Posterior vena cava (tissue), 2 donors: ENCODE measurements at regions not wholly inside any gene's neighbourhood (a gene's known extent, or its start where the extent isn't known, plus 50 kb on each side); places are given as distances from the start of the nearest gene placed in this dataset.
"Not testable (repeated sequence)": the region's sequence is repeated elsewhere in the genome, so short reads cannot be mapped to it uniquely, and the experiment has no call there.

Experiments
- DNase-seq: peaks from one replicate; pipeline ENCODE4 v3.0.0-alpha.2; 2020; ENCODE audit warnings: low spot score
- intact Hi-C, 2 donors: fragments of 100-400 bp; cut with DNase I; formaldehyde crosslinking; loops; one replicate each; pipeline versions ENCODE4 v1.14.1 to v1.14.2; 2022 to 2023
- donor health status: DM: yes; HTN: yes; CAD: no.
- donor health status: DM: yes; HTN: yes; CAD: no.

DNA sequence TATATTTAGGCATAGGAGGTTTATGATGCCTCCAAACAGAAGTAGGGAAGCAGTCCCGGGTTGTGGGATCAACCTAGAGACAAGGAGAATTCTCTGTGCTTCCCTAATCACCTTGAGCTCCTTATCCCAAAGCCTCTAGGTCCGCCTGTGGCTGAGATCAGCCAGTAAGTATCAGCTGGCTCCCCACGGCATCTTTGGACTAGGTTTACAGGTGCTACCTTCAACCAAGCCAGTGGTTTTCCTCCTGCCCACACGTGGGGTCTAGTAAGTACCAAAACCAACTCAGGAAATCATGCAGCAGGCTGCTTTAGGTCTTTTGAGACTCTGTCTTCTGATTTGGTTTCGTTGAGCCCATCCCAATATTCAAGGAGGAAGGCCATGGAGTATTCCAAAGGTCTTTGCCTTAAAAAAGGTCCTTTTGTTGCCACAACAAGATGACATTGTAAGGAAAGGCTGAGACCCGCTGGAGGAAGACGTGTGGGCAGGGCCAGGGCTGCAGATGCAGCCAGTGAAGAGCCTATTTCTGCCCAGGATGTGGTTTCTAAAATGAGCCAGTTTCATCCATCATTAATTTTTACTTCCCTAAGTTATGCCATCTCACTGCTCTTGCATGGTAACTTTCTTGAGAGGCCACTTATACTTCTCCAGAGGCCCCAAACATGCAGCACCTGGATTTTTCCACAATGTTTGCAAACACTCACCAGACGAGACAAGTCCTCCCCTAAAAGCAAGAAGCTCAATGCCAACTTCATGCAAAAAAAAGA is 248.7 kb downstream of the RNF152 start:
- intact Hi-C loops = no loop called here
- no peak for DNase-seq

DNA sequence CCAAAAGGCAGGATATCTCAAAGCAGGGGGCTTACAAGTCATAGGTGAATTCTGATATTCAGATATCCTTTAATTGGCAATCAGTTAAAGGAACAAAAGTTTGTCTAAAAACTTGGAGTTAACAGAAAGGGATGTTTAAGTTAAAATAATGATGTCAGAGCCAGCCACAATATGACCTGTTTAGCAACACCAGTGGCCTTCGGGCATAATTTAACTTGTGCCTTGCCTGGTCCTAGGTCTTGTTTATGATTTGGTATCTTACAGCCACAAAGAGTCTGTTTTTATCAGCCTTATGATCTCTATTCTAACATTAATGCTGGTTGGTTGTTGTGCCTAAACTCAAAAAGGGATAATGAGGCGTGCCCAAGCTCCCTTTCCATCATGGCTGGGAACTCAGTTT is 252.9 kb downstream of the RNF152 start:
- no peak for DNase-seq
- intact Hi-C loops = loop anchor here (5.0 kb wide), 2 partner anchors 252 to 492 kb away; partner anchors contain the start of gene RNF152 (in 2 of the 2)

DNA sequence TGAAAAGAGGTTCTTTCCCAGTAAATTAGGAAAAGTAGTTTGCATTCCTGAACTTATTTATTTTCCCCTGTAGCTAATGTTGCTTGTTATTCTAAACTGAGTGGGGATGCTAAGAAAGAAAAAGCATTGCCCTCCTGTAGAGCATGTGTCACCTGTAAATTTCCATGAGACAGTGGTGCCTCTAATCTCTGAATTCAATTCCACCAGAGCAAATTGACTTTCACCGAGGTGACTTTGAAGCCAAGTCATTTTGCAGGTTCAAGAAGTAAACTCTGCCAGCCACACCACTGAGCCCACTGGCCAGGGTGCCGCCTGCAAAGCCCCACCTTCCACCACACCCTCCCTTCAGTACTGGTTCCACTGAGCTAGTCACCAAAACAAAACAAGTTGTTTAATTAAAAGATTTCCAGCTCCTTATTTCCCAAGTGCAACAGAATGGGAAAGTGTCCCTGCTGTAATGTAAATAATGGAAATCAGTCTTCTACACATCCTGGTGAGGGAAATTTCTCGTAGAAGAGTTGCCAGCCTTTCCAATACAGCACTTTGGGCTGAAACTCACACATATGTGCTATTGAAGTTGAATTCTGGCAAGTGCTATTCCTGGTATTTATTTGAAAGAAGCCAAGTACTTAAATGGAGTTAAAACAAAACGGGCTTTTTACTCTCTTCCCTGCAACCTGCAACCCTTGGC is 254.8 kb downstream of the RNF152 start:
- intact Hi-C loops = loop anchor here (5.0 kb wide), 2 partner anchors 254 to 494 kb away; partner anchors contain the start of gene RNF152 (in 2 of the 2)
- no peak for DNase-seq

DNA sequence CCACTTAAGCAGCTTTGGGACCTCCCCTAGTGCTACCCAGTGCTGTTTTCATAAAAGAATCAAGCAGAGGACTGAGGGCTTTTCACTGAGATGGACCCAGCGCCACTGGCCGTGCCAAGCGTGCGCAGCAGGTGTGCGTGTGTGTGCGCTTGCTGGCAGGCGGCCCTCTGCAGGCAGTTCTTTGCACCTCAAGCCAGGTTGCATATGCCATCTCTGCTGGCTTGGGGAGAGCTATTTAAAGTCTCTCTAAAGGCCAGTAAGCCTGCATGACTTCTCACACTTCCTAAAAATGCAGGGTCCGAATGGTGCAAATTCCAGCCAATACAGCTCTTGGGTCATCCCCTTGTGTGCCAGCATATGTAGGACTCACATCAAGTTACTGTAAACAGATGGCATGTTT is 255.5 kb downstream of the RNF152 start:
- intact Hi-C loops = loop anchor here (5.0 kb wide), 2 partner anchors 255 to 495 kb away; partner anchors contain the start of gene RNF152 (in 2 of the 2)

DNA sequence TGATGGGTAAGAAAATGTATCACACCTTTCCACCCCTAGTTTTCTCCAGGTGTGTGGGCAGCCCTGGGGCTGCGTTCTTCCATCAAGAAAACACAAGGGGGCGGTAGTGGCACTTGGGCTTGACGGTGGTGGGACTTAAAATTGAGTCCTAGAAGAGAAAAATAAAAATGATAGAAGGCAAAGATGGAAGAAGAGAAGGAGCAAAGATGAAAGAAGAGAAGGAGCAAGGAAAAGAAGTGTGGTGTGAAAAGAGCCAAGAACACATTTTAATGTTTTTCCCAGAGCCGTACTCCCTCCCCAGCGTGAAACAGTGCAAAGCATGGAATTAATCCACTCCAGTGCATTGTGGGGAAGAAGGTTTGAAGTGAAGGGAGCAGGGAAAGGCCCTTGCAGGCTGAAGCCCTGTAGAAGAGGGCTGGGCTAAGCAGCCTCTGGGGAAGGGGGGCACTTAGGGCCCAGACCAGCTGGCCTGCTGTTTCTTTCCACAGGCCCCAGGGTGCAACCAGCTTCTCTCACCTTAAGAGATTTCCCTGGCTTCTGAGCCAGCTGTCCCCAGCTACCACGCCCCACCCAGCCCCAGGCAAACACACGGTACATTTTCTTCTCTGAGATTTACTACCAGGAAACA is 256.8 kb downstream of the RNF152 start:
- intact Hi-C loops = loop anchor here (5.0 kb wide), 2 partner anchors 256 to 496 kb away; partner anchors contain the start of gene RNF152 (in 2 of the 2)
- DNase-seq = no peak

More for the DNA sequence above, 255.5 kb downstream of the RNF152 start:
- no peak for DNase-seq

DNA sequence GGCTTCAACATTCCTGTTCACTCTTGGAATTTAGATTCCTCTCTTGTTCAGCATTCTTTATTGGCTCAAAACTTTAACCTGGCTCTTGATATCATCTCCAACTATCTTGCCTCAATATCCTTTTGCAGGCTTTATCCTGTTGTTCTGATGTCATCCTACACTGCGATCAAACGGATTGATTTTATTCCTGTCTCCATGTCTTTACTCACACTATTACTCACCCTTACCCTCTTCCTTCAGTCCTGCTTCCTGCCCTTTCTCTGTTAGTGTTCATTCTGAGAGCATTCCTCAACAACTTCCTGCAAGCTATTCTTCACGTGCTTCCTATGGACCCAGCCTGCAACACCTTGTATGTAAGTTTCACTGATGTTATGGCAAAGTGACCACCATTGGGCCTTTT is 264.7 kb downstream of the RNF152 start:
- DNase-seq = no peak
- intact Hi-C loops = no loop called here

DNA sequence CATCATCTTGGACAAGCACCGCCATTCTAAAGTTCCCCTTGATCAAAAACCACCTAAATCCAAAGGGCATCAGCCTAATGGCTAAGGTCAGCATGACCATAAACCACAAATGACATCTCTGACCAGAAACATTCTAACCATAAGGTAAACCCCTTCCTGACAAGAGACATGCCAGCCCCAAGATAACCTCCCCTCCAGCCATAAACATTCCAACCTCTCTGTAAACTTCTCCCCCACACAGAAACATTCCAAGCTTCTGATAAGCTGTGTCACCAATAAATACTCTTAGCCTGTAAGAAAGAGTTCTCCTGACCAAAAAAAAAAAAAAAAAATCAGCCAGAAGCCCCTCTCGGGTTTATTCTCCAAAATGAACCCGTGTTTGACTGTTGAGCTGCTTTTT is 268.2 kb downstream of the RNF152 start:
- intact Hi-C loops = loop anchor here in 1 of 2 donors (5.0 kb wide), 1 partner anchor 407 kb away; no protein-coding TSS in a partner anchor
- DNase-seq = not testable (repeated sequence)

DNA sequence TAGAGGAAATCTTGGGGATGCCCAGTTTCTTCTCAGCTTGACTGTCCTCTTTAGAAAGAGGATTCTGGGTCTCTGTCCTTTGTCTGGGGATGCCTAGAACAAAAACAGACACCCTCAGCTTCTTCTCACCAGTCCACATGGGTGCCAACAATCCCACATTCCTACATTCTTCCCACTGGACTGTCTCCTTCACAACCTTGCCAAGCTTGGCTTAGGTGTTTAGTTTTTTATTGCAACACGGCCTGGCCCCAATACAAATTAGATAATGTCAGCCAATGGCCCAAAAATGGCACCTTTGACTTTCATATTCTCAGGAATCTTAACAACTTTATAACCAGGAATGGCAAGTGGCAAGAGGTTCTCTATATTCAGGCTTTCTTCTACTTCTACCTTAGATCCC is 273.0 kb downstream of the RNF152 start:
- intact Hi-C loops = loop anchor here in 1 of 2 donors (5.0 kb wide), 1 partner anchor 402 kb away; no protein-coding TSS in a partner anchor
- no peak for DNase-seq

DNA sequence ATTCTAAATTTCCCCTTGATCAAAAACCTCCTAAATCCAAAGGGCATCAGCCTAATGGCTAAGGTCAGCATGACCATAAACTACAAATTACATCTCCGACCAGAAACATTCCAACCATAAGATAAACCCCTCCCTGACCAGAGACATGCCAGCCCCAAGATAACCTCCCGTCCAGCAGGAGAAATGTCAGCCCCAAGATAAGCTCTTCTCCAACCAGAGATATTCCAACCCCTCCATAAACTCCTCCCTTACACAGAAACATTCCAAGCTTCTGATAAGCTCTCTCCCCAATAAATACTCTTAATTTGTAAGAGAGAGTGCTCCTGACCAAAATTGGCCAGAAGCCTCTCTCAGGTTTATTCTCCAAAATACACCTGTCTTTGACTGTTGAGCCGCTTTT is 274.0 kb downstream of the RNF152 start:
- DNase-seq = no peak
- intact Hi-C loops = no loop called here

DNA sequence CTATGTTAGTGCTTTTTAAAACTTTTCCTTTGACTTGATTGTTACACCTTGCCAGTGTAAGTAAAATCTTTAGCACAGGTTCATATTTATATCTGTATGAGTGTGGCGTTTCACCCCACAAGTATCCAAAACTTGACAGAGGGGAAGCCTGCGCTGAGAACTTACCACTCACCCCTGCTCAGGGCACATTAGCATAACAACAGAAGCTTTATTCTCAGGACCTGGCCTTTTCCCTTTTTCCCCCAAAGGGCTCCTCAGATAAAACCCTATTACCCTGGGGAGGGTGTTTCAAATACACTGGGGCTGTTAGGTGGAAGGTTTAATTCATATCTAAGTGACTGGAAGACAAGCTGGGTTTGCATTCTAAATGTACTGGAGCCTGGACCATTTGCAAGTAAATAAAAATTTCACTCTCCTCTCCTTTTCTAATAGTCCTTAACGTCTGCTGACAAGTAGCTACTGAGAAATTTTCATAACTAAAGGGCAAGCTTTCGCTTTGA is 276.6 kb downstream of the RNF152 start:
- DNase-seq = no peak

DNA sequence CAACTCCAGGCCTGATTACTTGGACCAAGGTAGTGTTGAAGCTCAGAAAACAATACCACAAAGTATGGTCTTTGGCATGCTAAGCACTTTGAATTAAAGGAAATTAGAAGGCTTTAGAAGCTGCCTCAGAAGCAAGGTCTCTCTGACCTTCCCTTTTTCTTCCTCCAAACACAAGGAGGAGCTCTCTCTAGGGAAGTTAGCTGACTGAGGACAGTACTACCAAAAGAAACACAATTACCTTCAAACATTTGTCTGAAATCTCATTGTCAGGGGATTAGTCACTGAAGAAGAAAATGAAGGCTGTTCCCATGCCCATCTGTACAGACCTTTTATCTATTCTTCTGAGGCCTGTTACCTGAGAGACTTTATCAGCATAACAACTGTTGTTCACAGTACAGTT is 279.3 kb downstream of the CDH20 start:
- no peak for DNase-seq
- intact Hi-C loops = no loop called here

More for the DNA sequence above, 276.6 kb downstream of the RNF152 start:
- intact Hi-C loops = no loop called here

DNA sequence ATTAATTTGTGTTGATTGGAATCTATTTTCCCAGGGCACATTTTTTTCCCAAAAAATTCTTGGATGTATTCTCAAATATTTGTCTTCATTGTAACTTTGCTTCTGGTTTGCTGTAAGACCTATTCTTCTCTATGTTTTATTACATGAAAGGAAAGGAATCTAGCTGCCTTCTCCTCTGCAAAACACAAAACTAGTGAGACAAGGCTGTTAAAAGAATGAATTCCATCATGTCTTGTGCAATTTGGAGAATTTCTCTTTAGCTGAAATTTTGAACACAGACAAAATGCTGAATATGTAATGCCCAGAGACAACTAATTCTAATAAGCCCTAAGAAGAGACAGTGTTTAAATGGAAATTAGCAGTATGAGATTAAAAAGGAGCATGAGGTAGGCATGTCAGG is 275.9 kb downstream of the CDH20 start:
- no peak for DNase-seq
- intact Hi-C loops = no loop called here

DNA sequence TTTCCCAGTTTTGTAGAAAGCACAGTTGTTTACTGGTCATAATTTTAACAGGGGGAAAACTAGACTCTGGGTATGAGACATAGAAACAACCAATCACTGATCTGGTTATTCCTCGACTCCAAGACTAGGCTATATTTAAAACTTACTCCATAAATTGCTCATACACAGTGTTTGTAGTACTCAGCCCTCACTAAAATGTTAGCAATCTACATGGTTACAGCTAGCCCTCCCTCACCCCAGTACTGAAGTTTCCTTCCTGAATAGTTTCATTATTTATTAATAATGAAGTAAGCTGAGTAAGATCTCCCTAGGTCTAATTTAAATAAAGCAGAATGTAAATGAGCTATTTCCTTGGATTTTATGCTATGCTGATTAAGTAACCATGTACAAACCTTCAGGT is 275.1 kb downstream of the CDH20 start:
- intact Hi-C loops = no loop called here
- DNase-seq = no peak

DNA sequence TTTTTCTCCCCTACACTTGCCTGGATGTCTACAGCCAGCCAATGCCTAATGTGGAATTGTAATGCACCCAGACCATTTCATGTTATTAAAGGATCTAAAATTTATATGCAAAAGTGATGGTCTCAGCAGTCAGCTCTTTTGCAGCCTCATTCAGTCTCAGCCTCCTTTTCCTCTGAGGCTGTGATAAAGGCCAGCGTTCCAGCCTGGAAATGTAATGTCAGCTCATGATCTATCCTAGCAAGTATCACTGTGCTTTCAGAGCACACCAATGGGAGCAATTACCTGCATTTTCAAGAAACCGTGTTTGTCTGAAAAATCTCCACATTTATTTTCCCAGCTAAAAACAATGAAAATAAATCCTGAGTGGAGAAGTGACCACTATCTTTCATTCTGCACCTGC is 274.6 kb downstream of the CDH20 start:
- DNase-seq = no peak
- intact Hi-C loops = no loop called here

DNA sequence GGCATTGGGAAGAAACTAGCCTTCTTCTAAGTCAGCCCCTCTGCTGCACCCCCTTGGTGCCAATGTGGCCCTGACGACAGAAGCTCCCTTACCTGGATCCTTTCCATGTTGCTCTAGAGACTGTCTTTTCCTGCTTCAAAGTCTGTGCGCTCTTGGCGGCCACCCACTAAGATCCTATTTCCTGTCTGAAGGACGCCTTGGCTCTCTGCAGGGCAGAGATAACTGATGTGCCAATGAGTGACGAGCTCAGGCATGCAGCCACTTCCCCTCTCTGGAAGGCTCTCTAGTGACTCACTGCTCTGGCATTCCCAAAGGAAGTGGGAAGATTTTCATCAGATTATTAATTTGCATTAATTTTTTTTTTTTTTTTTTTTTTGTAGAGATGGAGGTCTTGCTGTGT is 273.5 kb downstream of the CDH20 start:
- intact Hi-C loops = no loop called here
- peak; percentile 94 for DNase-seq

DNA sequence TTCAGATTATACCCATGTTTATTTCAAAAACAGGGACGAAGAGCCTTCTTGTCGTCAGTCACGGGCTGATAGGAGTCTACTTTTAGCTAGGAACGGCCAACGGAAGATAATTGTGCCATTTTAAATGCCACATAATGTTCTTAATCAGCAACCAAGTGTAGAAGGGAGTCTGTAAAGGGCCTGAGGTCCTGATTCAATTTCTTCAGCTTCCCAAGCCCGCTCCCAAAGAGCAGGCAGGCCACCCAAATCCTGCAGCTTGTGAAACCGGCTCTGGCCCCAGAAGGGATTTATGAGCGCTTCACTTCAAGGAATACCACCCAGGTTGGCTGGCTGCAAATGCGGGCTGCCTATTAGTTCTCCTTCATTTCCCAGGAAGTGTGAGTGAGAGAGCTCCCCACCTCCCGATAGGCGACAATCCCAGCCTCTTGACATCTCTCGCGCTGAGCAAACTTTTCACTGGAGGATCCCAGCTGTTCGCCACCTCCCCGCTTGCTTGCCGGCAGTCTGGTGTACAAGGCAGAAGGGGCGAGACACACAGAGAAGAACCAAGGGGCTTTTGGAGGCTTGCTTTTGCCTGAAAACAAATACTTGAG is 272.9 kb downstream of the CDH20 start:
- DNase-seq = peak; percentile 83
- intact Hi-C loops = no loop called here

DNA sequence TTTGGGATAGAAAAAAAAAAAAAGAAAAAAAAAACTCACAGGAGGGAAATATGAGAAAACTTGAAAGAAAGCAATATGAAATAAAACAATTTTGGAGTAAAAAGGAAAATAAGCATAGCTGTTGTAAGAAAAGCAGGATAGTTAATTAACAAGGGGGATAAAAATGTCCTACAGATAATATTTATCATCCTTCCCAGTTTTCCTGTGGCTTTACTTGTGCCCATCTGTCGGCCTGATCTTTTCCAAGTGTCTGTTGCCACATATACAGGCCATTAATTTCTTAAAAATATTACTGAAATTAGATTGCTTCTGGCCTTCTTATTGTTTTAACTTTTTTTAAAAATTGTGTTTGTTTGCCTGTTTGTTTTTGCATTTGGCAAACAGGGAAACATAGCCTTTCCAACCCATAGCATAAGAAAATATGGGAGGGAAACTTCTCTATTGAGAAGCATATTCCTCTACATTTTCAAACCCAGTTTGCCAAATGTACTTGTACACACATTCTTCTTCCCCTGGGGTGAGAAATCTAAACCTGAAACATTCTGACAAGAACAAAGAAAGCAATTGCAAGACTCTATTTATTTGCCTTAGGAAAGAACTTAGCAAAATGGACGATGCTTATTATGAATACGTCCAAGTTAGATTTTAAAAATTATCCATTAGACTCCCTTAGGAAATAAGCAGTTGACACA is 272.3 kb downstream of the CDH20 start:
- intact Hi-C loops = no loop called here
- no peak for DNase-seq
